ENCODE measurements at regions not wholly inside any gene's neighbourhood (a gene's known extent, or its start where the extent isn't known, plus 50 kb on each side); places are given as distances from the start of the nearest gene placed in this dataset.

DNA sequence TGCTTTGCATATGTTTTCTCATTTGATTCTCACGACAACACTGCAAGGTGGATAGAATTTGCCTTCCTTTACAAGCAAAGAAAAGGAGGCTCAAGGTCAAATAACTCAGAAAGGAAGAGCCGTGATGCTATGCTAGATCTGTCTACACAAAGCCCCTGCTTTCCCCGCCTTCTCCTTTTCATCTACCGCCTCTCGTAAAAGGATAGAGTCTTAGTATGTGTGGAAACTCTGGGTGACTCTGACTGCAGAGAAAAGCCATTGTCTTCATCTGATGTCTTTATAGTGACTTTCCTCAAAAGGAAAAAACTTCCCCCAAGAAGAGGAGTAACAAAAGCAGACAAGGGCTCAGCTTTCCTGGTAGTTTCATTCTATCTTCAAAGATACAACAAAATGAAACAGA, 292.7 kb downstream of the ACTR3B start:
- TF ChIP-seq, protein P1, sequence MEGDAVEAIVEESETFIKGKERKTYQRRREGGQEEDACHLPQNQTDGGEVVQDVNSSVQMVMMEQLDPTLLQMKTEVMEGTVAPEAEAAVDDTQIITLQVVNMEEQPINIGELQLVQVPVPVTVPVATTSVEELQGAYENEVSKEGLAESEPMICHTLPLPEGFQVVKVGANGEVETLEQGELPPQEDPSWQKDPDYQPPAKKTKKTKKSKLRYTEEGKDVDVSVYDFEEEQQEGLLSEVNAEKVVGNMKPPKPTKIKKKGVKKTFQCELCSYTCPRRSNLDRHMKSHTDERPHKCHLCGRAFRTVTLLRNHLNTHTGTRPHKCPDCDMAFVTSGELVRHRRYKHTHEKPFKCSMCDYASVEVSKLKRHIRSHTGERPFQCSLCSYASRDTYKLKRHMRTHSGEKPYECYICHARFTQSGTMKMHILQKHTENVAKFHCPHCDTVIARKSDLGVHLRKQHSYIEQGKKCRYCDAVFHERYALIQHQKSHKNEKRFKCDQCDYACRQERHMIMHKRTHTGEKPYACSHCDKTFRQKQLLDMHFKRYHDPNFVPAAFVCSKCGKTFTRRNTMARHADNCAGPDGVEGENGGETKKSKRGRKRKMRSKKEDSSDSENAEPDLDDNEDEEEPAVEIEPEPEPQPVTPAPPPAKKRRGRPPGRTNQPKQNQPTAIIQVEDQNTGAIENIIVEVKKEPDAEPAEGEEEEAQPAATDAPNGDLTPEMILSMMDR (IDR thresholded peaks at IDR 0.05) = no peak
- TF ChIP-seq, protein P2, sequence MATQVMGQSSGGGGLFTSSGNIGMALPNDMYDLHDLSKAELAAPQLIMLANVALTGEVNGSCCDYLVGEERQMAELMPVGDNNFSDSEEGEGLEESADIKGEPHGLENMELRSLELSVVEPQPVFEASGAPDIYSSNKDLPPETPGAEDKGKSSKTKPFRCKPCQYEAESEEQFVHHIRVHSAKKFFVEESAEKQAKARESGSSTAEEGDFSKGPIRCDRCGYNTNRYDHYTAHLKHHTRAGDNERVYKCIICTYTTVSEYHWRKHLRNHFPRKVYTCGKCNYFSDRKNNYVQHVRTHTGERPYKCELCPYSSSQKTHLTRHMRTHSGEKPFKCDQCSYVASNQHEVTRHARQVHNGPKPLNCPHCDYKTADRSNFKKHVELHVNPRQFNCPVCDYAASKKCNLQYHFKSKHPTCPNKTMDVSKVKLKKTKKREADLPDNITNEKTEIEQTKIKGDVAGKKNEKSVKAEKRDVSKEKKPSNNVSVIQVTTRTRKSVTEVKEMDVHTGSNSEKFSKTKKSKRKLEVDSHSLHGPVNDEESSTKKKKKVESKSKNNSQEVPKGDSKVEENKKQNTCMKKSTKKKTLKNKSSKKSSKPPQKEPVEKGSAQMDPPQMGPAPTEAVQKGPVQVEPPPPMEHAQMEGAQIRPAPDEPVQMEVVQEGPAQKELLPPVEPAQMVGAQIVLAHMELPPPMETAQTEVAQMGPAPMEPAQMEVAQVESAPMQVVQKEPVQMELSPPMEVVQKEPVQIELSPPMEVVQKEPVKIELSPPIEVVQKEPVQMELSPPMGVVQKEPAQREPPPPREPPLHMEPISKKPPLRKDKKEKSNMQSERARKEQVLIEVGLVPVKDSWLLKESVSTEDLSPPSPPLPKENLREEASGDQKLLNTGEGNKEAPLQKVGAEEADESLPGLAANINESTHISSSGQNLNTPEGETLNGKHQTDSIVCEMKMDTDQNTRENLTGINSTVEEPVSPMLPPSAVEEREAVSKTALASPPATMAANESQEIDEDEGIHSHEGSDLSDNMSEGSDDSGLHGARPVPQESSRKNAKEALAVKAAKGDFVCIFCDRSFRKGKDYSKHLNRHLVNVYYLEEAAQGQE (IDR thresholded peaks at IDR 0.05; ENCODE audit: insufficient read depth in 1 of 2, low read depth in 2 of 2, low read length in 1 of 2) = no peak
- TF ChIP-seq POLR2AphosphoS5 (IDR thresholded peaks at IDR 0.05; ENCODE audit: low read depth, low read length) = no peak
- TF ChIP-seq TCF7L2 (IDR thresholded peaks at IDR 0.05; ENCODE audit: low read depth, low read length) = no peak
